ENCODE measurements at regions not wholly inside any gene's neighbourhood (a gene's known extent, or its start where the extent isn't known, plus 50 kb on each side); places are given as distances from the start of the nearest gene placed in this dataset.

DNA sequence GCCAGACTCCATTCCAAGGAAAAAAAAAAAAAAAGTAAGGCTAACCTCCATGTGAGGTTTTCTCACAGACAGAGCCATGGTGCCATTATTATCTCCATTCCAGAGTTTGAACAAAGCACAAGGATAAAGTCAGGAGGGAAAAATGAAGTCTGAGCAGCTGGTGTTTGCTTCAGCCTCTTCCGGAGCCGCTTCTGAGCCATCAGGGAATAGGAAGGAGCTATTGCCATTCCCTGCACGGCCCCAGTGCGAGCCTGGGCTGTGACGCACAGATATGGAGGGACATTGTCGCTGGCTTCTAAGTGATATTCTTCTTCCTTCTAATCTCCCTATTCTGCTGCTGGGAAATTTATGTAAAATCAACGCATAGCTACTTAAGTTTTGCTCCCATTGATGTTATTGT lies 69.5 kb upstream of the PIRT start:
- no peak for TF ChIP-seq KAT2A (conservative IDR thresholded peaks at IDR 0.05; ENCODE audit: control insufficient read depth, low read depth, low read length)
- no peak for TF ChIP-seq POLR2A (IDR thresholded peaks at IDR 0.05; ENCODE audit: low read depth, low read length)
- TF ChIP-seq POLR2AphosphoS5 (IDR thresholded peaks at IDR 0.05; ENCODE audit: low read length) = no peak
- TF ChIP-seq, protein P1, sequence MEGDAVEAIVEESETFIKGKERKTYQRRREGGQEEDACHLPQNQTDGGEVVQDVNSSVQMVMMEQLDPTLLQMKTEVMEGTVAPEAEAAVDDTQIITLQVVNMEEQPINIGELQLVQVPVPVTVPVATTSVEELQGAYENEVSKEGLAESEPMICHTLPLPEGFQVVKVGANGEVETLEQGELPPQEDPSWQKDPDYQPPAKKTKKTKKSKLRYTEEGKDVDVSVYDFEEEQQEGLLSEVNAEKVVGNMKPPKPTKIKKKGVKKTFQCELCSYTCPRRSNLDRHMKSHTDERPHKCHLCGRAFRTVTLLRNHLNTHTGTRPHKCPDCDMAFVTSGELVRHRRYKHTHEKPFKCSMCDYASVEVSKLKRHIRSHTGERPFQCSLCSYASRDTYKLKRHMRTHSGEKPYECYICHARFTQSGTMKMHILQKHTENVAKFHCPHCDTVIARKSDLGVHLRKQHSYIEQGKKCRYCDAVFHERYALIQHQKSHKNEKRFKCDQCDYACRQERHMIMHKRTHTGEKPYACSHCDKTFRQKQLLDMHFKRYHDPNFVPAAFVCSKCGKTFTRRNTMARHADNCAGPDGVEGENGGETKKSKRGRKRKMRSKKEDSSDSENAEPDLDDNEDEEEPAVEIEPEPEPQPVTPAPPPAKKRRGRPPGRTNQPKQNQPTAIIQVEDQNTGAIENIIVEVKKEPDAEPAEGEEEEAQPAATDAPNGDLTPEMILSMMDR (IDR thresholded peaks at IDR 0.05 in 2 of 3, conservative IDR thresholded peaks at IDR 0.05 in 1 of 3; ENCODE audit: control insufficient read depth in 2 of 3, extremely low read depth in 1 of 3, insufficient read depth in 1 of 3, low read depth in 3 of 3, low read length in 3 of 3) = no peak
- no peak for TF ChIP-seq EZH2 (IDR thresholded peaks at IDR 0.05; ENCODE audit: borderline replicate concordance, control insufficient read depth, low read depth, low read length)
- TF ChIP-seq STAT3 (IDR thresholded peaks at IDR 0.05; ENCODE audit: low read depth, low read length) = no peak
- TF ChIP-seq HDGF (IDR thresholded peaks at IDR 0.05) = no peak
- TF ChIP-seq MTA3 (IDR thresholded peaks at IDR 0.05; ENCODE audit: borderline replicate concordance, low read length) = no peak
- no peak for TF ChIP-seq JUND (IDR thresholded peaks at IDR 0.05; ENCODE audit: low read depth, low read length)
- TF ChIP-seq, protein P2, sequence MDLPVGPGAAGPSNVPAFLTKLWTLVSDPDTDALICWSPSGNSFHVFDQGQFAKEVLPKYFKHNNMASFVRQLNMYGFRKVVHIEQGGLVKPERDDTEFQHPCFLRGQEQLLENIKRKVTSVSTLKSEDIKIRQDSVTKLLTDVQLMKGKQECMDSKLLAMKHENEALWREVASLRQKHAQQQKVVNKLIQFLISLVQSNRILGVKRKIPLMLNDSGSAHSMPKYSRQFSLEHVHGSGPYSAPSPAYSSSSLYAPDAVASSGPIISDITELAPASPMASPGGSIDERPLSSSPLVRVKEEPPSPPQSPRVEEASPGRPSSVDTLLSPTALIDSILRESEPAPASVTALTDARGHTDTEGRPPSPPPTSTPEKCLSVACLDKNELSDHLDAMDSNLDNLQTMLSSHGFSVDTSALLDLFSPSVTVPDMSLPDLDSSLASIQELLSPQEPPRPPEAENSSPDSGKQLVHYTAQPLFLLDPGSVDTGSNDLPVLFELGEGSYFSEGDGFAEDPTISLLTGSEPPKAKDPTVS (IDR thresholded peaks at IDR 0.05; ENCODE audit: low read depth, low read length) = no peak
- no peak for TF ChIP-seq ATF7 (IDR thresholded peaks at IDR 0.05; ENCODE audit: low read depth)
- no peak for TF ChIP-seq TCF7 (IDR thresholded peaks at IDR 0.05; ENCODE audit: borderline replicate concordance)
- TF ChIP-seq PAX8 (IDR thresholded peaks at IDR 0.05) = no peak
- no peak for TF ChIP-seq E2F4 (IDR thresholded peaks at IDR 0.05; ENCODE audit: low read depth, low read length)
